ENCODE measurements at regions not wholly inside any gene's neighbourhood (a gene's known extent, or its start where the extent isn't known, plus 50 kb on each side); places are given as distances from the start of the nearest gene placed in this dataset.
"Not testable (repeated sequence)": the region's sequence is repeated elsewhere in the genome, so short reads cannot be mapped to it uniquely, and the experiment has no call there.

DNA sequence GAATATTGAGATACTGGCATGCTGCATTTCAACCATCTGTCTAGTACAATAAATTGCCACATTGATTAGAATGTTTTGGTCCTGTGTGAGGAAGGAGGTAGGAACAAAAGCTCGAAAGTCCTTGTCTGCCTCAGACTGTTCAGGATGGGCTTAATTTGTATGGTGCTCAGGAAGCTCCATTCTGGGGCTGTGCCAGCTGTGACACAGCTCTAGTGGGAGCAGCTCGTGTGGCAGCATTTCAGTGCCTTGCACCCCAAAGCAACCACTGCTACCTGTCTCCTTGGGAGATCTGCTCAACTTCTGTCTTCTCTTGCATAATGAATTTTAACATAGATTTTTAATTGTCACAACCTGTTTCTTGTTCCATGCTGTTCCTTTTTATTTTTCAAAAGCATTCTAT is 144.4 kb upstream of the THUMPD2 start:
- Mint-ChIP-seq H3K27me3 (peaks cover 3% of the 10 kb centered on the region), H3K4me3 (no peak overlapping the region), H3K27ac (no peak overlapping the region), H3K36me3 (no peaks in the 10 kb centered on the region), H3K9me3 (no peaks in the 10 kb centered on the region), H3K4me1 (peaks cover 0 to 1% (median 0%) of the 10 kb centered on the region in 3 donors)

DNA sequence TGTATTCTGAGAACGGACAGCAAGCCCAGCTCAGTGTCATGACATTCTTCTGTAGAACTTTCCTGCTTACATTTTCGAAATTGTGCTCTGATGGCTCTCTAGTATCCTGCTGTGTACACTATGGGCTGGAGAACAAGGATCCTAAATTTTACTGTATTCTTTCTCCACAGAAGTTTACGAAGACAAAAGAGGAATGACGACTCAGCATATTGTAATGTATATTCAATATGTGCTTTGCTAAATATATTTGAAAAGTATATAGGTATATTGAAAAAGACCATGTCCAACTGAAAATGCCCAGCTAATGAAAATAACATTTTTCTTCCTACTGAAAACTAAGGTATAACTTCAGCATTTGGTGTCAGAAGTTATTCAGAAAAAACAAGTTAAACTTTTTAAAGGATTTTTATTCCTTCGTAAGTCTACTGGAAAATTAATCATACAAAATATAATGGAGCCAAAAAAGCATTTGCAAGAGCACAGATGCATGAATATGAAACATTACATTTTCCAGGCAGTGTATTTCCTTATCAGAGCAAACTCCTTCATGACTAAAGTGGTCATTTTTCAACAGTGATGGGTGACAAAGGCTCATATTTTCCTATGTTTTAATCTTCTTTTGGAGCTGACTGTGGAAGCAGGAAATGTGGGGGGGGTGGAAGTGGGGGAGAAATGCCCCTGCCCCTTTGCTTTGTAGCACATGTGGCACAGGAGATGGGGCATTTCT is 143.8 kb upstream of the THUMPD2 start:
- H3K9me3 Mint-ChIP-seq, result no peaks in the 10 kb centered on the region
- no peaks in the 10 kb centered on the region for H3K36me3 Mint-ChIP-seq
- no peak overlapping the region for H3K4me3 Mint-ChIP-seq
- peaks cover 3% of the 10 kb centered on the region for H3K27me3 Mint-ChIP-seq
- peaks cover 0 to 1% (median 0%) of the 10 kb centered on the region in 3 donors for H3K4me1 Mint-ChIP-seq
- H3K27ac Mint-ChIP-seq, result no peak overlapping the region

DNA sequence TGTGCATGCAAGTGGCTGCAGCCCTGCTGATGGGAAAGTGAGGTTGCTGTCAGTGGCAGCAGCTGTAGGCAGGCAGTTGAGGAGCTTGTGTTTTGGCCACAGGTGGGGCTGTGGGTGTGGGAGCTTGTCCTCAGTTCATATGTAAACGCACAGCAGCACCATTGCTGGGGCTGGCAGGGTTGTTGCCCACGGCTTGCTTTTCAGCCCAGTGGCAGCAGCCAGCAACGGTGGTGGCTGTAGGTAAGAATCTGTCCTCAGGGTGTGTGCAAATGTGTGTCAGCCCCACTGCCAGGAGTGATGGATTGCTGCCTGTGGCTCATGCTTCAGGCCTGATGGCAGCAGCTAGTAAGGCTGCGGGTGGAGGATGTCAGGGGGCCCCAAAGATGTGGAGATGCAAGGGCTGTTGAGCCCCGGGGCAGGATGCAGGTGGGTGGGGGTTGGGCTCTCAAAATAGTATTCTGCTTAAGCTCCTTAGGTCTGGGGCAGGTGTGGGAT is 141.3 kb upstream of the THUMPD2 start:
- H3K4me1 Mint-ChIP-seq, result peaks cover 0 to 1% (median 0%) of the 10 kb centered on the region in 3 donors
- no peaks in the 10 kb centered on the region for H3K36me3 Mint-ChIP-seq
- no peak overlapping the region for H3K27ac Mint-ChIP-seq
- H3K4me3 Mint-ChIP-seq, result no peak overlapping the region
- H3K27me3 Mint-ChIP-seq, result peaks cover 3% of the 10 kb centered on the region
- H3K9me3 Mint-ChIP-seq, result no peaks in the 10 kb centered on the region

DNA sequence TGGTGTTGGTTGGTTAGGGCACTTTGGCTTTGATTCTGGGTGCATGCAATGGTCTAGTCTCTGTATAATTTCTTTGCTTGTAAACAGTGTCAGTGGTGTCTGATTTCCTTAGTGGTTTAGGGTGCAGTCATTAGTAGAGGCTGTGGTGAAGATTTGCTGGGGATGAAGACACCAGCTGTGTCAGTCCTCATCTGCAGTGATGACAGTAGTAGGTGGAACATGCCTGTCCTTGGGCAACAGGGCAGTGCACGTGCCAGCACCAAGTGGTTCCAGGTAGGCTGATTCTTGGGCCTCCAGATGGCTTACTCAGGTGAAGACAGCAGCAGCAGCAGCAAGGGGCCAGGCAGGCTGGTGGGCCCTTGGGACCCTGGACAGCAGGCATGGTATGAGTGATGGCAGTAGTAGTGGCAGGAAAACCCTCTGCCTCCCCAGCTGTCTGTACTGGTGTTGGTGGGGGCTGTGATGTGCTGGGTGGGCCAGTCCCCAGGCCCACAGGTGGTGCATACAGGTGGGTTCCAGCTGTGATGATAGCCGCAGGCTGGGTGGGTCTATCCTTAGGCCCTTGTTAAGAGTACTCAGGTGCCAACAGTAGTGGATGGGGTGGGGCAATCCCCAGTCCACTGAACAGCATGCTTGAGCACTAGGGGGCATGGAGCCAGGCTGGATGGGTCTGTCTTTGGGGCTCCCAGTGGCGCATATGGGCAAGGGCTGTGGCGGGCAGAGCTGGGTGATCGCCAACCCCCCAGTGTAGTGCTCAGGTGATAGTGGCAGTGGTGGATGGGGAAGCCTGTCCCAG is 140.7 kb upstream of the THUMPD2 start:
- H3K4me3 Mint-ChIP-seq, result no peak overlapping the region
- H3K36me3 Mint-ChIP-seq, result no peaks in the 10 kb centered on the region
- no peak overlapping the region for H3K27ac Mint-ChIP-seq
- H3K9me3 Mint-ChIP-seq, result no peaks in the 10 kb centered on the region
- peaks cover 3% of the 10 kb centered on the region for H3K27me3 Mint-ChIP-seq
- peaks cover 0 to 1% (median 0%) of the 10 kb centered on the region in 3 donors for H3K4me1 Mint-ChIP-seq

DNA sequence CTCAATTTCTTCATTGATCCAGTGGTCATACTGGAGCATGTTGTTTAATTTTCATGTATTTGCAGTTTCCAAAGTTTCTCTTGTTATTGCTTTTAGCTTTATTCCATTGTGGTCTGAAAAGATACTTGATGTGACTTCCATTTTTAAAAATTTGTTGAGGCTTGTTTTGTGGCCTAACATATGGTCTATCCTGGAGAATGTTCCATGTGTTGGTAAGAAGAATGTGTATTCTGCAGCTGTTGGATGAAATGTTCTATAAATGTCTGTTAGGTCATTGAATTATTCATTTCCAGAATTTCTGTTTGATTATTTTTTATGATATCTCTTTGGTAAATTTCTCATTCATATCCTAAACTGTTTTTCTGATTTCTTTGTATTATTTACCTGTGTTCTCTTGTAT is 139.8 kb upstream of the THUMPD2 start:
- no peak overlapping the region for H3K4me3 Mint-ChIP-seq
- no peaks in the 10 kb centered on the region for H3K9me3 Mint-ChIP-seq

DNA sequence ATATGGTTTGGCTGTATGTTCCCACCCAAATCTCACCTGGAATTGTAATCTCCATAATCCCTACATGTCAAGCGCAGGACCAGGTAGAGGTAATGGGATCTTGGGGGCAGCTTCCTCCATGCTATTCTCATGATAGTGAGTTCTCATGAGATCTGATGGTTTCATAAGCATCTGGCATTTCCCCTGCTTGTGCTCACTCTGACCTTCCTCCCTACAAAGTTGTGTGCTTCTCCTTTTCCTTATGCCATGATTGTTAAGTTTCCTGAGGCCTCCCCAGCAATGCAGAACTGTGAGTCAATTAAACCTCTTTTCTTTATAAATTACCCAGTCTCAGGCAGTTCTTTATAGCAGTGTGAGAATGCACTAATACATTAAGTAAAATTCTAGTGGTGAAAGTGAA is 138.3 kb upstream of the THUMPD2 start:
- H3K4me1 Mint-ChIP-seq, H3K4me3 Mint-ChIP-seq, H3K9me3 Mint-ChIP-seq, H3K36me3 Mint-ChIP-seq, H3K27me3 Mint-ChIP-seq, H3K27ac Mint-ChIP-seq: not testable (repeated sequence)

More for the DNA sequence above, 139.8 kb upstream of the THUMPD2 start:
- Mint-ChIP-seq H3K27me3 (peaks cover 3% of the 10 kb centered on the region), H3K4me1 (peaks cover 0 to 1% (median 0%) of the 10 kb centered on the region in 3 donors), H3K36me3 (no peaks in the 10 kb centered on the region), H3K27ac (no peak overlapping the region)

DNA sequence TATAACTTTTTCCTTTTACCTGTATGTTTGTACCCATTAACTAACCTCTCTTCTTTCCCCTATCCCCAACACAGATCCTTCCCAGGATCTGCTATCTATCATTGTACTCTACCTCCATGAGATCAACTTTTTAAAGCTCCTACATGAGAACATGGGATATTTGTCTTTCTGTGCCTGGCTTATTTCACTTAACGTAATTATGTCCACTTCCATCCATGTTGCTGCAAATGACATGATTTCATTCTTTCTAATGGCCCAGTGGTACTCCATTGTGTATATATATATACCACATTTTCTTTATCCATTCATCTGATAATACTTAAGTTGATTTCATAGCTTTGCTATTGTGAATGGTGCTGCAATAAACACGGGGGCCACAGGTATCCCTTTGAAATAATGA is 135.9 kb upstream of the THUMPD2 start:
- Mint-ChIP-seq H3K4me1 (peaks cover 0 to 1% (median 0%) of the 10 kb centered on the region in 3 donors), H3K9me3 (no peaks in the 10 kb centered on the region), H3K36me3 (no peaks in the 10 kb centered on the region), H3K27ac (no peak overlapping the region), H3K27me3 (peaks cover 3% of the 10 kb centered on the region), H3K4me3 (no peak overlapping the region)

DNA sequence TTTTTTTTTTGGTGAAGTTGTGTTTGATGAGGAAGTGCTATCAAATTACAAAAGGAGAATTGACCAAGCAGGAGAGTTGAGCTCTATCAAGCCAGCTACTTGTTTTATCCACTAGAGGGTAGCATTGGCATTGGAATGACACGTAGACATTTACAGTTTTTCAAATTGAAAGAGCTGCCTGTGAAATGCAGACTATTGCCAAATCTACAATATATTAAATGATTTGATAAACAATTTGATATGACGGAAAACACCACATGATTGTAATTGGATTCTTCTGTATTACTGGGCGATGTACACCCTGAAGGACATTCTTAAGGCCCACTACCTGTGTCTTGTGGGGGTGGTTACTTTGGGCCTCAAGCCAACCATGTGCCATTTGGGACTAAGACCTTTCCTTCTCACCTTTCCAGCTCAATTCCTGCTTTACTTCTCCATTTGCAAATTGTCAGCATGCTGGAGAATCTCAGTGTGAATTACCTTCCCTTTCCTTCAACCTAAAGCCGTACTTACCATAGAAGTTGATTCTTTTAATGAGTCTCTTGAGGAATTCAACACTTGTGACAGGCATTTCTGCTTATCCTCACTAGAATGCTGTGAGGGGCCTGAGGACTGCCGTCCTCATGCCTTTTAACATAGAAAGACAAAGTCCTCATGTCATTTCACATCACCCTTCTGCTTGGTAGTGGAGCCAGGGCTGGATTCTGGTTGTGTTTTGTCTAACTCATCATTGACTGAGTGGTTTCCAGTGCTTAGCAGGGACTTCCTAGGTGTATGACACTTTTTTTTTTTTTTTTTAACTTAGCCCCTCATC is 134.8 kb upstream of the THUMPD2 start:
- no peak overlapping the region for H3K27ac Mint-ChIP-seq
- no peaks in the 10 kb centered on the region for H3K36me3 Mint-ChIP-seq
- H3K4me3 Mint-ChIP-seq, result no peak overlapping the region
- no peaks in the 10 kb centered on the region for H3K9me3 Mint-ChIP-seq
- peaks cover 5% of the 10 kb centered on the region for H3K27me3 Mint-ChIP-seq
- H3K4me1 Mint-ChIP-seq, result peaks cover 0 to 1% (median 0%) of the 10 kb centered on the region in 3 donors

DNA sequence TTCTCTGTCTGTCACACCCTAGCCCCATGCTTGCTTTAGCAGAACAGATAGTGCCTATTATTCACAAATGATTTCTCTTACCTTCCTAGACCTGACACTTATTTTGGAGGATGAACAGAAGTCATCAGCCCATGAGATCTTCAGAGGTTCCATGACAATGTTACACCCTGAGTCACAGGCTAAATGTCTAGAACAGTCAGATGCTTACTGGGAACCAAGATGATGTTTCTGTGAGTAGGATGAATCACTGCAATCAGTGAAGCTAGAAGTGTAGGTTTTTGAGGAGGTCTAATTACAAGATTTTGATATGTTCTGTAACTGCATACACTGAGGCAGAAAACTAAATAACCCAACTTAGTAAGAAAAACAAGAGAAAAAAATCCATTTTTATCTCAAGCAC is 123.0 kb upstream of the THUMPD2 start:
- no peaks in the 10 kb centered on the region for H3K4me1 Mint-ChIP-seq
- H3K27me3 Mint-ChIP-seq, result peaks cover 3% of the 10 kb centered on the region
- no peaks in the 10 kb centered on the region for H3K9me3 Mint-ChIP-seq
- H3K36me3 Mint-ChIP-seq, result no peaks in the 10 kb centered on the region
- H3K4me3 Mint-ChIP-seq, result no peak overlapping the region
- H3K27ac Mint-ChIP-seq, result no peak overlapping the region

DNA sequence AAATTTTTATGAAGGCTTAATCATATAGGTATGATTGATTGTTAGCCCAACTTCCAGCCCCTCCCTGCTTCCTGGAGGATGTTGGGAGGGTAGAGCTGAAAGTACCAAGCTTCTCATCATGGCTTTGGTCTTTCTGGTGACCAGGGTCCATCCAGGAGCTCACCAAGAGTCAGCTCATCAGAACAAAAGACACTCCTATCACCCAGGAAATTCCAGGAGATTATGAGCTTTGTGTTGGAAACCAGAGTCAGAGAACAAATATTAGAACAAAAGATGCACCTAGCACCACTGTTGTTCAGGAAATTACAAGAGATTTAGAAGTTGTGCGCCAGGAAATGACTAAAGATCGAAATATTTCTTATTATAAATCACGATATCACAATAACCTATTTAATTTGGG is 119.9 kb upstream of the THUMPD2 start:
- no peak overlapping the region for H3K27ac Mint-ChIP-seq
- no peaks in the 10 kb centered on the region for H3K36me3 Mint-ChIP-seq
- no peaks in the 10 kb centered on the region for H3K4me1 Mint-ChIP-seq

DNA sequence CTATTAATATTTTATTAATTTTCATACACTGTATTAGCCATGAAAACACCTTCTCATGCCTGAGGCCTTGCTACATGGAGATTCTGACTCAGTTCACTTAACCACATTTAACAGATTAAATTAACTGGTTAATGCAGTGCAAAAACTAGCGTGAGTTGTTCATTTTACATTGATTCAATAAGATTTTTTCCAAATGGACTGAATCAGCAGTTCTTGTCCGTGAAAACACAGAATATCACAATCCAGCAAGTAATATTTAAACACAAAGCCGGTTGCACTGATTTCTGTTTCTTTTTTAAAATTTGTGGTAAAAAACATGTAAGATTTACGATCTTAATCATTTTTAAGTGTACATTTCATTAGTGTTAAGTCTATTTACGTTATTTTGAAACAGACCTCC is 118.2 kb upstream of the THUMPD2 start:
- Mint-ChIP-seq H3K9me3 (peaks cover 0 to 1% (median 0%) of the 10 kb centered on the region in 3 donors), H3K27ac (no peak overlapping the region), H3K36me3 (no peaks in the 10 kb centered on the region), H3K27me3 (peaks cover 3% of the 10 kb centered on the region), H3K4me3 (no peak overlapping the region), H3K4me1 (no peaks in the 10 kb centered on the region)

More for the DNA sequence above, 119.9 kb upstream of the THUMPD2 start:
- Mint-ChIP-seq H3K27me3 (peaks cover 3% of the 10 kb centered on the region), H3K4me3 (no peak overlapping the region), H3K9me3 (peaks cover 0 to 1% (median 0%) of the 10 kb centered on the region in 3 donors)

DNA sequence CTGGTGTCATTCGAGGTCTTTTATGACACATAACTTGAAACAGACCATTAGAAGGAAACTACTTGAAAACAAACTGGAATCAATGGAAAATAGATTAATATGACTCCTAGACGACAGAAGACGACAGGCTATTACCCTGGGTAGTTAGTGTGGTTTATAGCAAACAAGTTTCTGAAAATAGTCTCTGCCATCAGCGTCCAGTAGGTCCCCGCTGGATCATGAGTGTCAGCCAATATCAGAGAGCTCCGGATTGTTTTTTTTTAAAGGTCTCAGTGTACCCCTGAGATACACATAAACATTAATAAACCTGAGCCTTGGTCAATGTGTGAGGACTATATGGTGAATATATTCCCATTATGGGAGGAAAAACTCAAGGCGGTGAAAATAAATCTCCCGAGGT is 115.0 kb upstream of the THUMPD2 start:
- peaks cover 0 to 1% (median 0%) of the 10 kb centered on the region in 3 donors for H3K9me3 Mint-ChIP-seq
- H3K4me3 Mint-ChIP-seq, result no peak overlapping the region
- no peaks in the 10 kb centered on the region for H3K36me3 Mint-ChIP-seq
- H3K4me1 Mint-ChIP-seq, result no peaks in the 10 kb centered on the region
- H3K27ac Mint-ChIP-seq, result no peak overlapping the region
- H3K27me3 Mint-ChIP-seq, result no peaks in the 10 kb centered on the region

DNA sequence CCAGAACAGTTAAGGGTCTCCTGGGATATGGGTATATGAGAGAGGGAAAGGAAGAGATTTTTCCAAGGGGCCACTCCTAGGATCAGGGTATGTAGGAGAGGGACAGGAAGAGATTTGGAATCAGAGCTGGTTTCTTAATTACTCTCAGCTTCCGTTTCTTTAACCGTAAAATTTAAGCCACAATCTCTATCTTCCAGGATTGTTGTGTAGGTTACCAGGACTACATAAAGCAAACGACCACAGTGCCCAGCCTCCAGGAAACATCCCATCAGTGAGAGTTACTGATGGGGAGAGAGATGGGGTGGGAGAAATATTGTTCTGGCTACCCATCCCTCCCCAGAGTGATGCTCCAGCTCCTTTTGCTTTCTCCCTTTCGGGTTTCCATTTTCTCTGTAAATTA is 114.6 kb upstream of the THUMPD2 start:
- no peaks in the 10 kb centered on the region for H3K4me1 Mint-ChIP-seq

DNA sequence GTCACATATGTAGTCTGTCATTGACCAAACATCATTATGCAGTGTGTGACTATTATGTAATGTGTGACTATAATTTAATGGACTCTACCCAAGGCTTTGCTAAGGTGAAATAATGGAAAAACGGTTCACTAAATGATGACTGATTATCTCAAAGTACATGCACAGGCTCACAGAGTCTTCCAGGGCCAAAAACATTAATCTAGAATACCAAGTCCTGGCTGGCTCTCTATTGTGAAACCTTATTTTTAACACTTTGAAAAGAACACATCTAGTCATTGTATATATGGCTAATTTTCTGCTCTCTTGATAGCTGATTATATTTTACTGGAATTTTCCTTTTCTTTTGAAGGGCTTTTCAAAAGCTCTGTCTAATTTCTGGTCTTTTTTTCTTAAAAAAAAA is 102.9 kb upstream of the THUMPD2 start:
- peaks cover 4 to 11% (median 6%) of the 10 kb centered on the region in 3 donors for H3K9me3 Mint-ChIP-seq
- no peak overlapping the region for H3K4me3 Mint-ChIP-seq

More for the DNA sequence above, 114.6 kb upstream of the THUMPD2 start:
- Mint-ChIP-seq H3K27me3 (no peaks in the 10 kb centered on the region), H3K36me3 (no peaks in the 10 kb centered on the region), H3K4me3 (no peak overlapping the region), H3K27ac (no peak overlapping the region), H3K9me3 (peaks cover 0 to 1% (median 0%) of the 10 kb centered on the region in 3 donors)

DNA sequence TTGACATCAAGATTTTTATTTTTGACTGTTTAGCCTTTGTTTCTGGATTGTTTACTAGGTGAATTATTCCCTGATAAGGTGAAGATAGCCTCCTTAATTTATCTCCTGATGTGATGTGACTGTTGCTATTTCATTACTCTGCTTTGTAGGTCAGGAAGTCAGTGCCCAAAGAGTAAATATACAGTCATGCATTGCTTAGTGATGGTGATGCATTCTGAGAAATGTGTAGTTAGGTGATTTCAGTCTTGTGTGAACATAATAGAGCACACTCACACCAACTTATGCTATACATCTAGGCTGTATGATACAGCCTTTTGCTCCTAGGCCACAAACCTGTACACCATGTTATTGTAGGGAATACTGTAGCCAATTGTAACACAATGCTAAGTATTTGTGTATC is 102.4 kb upstream of the THUMPD2 start:
- no peak overlapping the region for H3K27ac Mint-ChIP-seq
- H3K27me3 Mint-ChIP-seq, result peaks cover 4% of the 10 kb centered on the region
- H3K4me1 Mint-ChIP-seq, result no peaks in the 10 kb centered on the region
- H3K36me3 Mint-ChIP-seq, result no peaks in the 10 kb centered on the region
- no peak overlapping the region for H3K4me3 Mint-ChIP-seq
- peaks cover 4 to 11% (median 6%) of the 10 kb centered on the region in 3 donors for H3K9me3 Mint-ChIP-seq

More for the DNA sequence above, 102.9 kb upstream of the THUMPD2 start:
- Mint-ChIP-seq H3K4me1 (no peaks in the 10 kb centered on the region), H3K36me3 (no peaks in the 10 kb centered on the region), H3K27ac (no peak overlapping the region), H3K27me3 (peaks cover 4% of the 10 kb centered on the region)

All from IgD-negative memory B cell (primary cell).